RPMI8226 (cell line): ENCODE measurements at regions not wholly inside any gene's neighbourhood (a gene's known extent, or its start where the extent isn't known, plus 50 kb on each side); places are given as distances from the start of the nearest gene placed in this dataset.
"Not testable (repeated sequence)": the region's sequence is repeated elsewhere in the genome, so short reads cannot be mapped to it uniquely, and the experiment has no call there.

Source experiments
- DNase-seq: peaks from one replicate; pipeline ENCODE4 v3.0.0-alpha.2; 2015

DNA sequence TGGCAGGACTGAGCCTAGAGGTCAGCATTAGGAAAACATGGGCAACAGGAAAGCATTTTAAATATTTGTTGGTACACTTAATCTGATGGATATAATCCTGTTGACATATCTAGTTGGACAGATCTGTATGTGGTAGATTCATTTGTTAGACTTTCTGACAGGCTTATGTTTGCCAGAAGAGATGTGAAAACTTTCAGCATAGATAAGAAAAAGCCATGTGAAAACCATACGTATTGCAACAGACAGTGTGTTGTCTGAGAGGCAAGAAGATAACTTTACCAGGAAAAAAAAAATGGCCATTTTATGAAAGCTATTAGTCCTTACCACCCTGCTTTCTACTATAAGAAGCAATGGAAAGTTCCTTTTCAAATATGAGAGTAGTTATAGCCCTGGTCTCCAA is 1902.2 kb upstream of the C9orf72 start:
- no peak for DNase-seq

DNA sequence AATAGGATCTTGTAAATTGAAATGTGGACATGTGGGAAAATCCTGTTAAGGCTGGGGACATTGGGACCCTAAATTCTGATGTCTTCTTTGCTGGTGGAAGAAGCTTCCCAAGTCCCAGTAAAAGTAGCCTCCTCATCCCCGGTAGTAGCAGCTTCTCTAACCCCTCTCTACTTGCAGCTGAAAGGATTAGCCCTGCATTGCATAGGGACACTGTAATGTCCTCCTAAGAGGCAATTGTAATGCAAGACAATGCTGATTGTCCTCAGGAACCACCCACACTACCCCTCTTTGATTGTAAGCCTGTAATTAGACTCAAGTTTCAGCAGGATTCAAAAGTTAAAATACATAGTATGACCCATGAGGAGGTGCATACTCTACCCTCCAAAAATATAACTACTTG is 1938.4 kb upstream of the C9orf72 start:
- no peak for DNase-seq

DNA sequence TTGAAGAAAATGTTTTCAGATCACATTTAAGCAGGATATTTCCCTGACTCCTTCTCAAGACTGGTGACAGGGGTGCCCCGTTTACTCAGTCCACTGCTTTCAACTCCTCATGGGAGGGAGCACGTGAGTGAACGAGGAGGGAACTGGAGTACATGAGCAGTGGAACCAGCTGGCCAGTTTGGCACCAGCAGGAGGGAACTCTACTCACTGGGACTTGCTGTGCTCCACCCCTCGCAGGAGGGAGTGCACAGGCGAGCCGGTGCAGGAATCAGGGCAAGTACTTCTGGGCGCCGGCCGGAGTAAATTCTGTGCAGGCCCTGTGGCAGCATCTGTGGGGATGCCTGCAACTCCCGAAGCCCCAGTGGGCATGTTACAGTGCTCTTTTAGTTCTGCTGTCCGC is 1941.1 kb upstream of the C9orf72 start:
- no peak for DNase-seq

DNA sequence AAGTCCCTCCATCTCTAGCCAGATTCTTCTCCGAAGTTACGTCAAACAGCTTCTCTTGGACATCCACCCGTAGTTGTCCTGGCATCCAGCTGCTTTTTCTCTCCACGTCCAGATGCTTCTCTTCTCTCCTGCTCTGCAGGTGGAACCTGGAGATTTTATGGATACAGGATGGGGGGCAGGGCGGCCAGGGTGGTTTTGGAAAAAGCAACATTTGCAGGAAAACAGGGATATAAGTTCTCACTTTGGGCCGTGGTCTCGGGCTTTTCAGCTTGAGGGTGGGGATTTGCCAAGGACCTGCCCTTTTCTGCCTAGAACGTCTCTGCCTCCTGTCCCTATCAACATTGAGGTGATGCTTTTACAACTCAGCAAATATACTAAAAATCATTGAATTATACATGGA is 1941.6 kb upstream of the C9orf72 start:
- DNase-seq = no peak

DNA sequence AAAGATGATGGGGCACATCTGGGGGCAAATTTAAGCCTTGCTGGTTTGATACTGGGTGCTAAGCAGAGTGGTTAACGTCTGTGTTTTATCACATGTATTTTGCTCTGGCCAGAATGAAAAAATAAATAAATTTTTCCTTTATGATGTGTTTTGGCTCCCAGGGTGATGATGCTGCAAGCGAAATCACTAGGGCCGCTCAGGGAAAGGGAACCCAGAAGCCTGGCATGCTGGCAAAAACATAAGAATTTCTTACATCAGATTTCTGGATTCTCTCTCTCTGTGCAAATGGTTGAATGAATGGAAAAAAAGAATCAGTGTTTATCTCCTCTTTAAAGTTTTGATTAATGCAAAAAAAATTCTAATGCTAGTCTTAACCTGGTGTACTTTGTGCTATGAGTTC is 1975.2 kb upstream of the C9orf72 start:
- no peak for DNase-seq

DNA sequence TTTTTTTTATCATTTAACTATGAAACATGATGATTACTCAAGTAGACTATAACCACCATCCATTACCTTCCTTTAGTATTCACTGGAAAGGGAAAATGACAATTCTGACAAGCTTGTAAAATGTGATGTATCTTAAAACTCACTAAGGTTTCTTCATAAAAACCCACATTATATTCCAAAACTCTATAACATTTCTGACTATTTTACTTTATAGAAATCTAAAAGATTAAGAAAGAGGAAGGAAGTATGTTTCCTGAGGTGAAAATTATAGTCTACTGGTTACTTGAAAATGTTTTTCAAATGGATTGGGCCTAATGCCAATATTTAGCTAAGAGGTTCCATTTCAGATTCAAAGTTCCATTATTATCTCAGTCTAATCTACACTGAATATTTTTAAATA is 1982.2 kb upstream of the C9orf72 start:
- no peak for DNase-seq

DNA sequence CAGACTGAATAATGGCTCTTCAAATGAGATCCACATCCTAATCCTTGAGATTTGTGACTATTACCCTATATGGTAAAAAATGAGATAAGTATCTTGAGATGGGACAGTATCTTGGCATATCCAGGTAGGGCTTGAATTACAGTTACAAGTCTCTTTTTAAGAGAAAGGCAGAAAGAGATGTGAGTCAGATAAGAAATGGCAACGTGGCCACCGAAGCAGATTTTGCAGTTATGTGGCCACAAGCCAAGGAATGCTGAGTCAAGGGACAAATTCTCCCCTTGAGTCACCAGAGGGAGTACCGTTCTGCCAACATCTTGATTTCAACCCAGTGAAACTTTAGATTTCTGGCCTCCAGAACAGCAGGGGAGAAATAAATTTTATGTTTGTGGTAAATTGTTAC is 1983.0 kb upstream of the C9orf72 start:
- no peak for DNase-seq

DNA sequence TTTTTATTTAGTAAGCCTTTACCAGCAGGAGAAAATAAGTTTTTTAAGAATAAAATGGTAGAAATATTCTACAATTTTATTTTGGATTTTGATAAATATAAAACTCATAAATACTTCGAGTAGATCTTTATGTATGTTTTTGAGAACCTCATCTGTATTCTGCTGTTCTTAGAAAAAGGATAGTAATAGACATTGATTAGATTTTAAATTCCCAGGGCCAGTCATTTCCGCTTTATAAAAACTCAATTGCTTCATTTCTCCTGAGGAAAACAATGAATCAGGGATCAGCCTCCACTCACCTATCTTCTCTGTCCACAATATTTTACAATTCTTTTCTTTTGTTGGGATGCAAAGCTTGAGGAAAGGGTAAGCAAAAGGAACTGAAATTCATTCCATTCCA is 1983.5 kb upstream of the C9orf72 start:
- no peak for DNase-seq

DNA sequence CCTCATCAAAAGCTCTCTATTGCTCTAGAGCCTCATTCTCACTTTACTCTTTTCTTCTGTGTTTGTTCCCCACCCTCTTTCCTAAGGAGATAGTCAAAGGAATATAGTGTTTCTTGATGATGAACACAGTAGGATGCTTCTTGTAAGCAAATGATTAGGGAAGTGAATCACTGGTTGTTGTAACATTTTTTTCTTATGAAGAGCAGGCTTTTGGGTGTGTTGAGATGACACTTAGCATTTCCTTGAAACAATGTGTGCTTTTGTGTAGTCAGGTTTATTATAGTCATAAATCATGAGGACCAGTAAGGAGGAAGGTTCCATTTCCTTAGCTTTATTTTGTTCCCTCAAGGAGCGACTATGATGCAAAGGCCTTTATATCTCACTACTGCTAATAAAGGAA is 1991.3 kb upstream of the C9orf72 start:
- DNase-seq = no peak

DNA sequence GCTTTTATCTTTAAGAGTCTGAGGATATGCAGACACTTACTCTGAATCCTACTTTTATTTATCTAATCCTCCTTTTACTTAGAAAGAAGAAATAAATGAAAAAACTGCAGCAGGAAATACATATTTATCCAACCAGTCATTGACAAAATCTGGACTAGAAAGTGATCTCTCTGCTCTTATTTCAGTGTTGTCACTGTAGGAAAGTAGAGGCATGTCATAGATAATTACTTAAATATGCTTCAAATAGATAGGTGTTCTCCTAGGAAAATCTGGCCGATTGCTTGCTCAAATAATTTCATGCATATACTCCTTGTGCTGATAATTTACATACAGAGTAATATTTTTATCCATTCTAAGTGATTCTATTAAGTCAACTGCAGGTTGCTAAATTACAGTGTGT is 2001.9 kb upstream of the C9orf72 start:
- DNase-seq = no peak

DNA sequence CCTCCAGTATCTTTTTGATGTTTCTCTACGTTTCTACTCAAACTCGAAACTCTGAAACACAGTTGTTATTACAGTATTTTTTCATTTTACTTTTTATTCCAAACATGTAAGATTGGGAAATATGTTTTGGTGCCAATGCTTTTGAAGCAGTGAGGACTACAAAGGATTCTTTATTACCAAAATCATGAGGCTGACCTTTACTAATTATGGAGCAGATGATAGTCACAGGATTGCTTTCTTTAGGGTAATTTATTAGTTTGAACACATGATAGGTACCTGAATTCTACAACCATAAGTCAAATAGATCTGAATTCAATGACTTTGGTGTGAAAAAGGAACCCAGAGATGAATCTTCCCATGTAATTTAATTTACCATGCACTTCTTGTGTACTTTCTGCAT is 2015.1 kb upstream of the C9orf72 start:
- no peak for DNase-seq

DNA sequence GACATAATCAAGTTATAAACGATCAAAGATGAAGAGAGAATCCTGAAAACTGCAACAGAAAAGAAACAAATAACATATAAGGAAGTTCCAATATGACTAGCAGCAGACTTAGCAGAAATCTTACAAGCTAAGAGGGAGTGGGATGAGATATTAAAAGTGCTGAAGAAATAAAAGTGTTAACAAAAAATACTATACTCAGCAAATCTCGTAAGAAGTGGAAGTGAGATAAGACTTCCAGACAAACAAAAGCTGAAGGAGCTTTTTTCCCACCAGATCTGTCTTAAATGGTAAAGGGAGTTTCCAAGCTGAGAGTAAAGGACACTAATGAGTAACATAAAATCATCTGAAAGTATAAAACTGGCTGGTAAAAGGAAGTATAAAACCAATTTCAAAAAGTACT is 2036.0 kb upstream of the C9orf72 start:
- DNase-seq = no peak

DNA sequence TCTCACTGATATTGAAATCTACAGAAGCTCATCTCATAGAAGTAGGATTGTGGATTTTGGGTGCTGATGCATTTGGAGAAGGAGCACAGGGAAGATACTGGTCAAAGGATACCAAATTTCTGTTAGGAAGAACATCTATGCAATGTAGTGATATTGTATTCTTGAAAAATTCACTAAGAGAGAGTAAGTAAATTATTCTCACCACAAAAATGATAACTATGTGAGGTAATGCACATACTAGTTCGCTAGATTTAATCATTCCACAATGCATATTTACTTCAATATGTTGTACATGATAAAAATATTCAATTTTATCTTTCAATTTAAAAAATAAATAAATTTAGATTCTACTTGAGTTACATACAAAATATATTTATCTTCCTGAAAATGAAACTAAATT is 2040.5 kb upstream of the C9orf72 start:
- DNase-seq = no peak

DNA sequence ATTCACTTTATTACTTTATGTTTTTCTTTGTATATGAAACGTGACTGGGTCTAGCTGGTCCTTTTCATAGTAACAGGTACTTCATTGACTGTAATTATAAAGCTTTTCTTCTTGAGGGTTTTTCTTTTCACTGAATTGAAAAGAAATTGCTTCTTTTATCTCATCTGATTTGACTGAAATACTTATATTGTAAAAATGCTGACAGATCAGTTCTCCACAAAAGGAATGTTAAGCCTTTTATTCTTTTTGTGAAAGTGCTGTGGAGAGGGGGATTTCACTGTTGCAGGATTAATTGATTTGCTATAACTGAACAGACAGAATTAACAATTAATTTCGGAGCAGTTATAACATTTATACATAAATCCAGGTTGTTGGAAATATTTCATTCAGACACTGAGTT is 2043.6 kb upstream of the C9orf72 start:
- no peak for DNase-seq

DNA sequence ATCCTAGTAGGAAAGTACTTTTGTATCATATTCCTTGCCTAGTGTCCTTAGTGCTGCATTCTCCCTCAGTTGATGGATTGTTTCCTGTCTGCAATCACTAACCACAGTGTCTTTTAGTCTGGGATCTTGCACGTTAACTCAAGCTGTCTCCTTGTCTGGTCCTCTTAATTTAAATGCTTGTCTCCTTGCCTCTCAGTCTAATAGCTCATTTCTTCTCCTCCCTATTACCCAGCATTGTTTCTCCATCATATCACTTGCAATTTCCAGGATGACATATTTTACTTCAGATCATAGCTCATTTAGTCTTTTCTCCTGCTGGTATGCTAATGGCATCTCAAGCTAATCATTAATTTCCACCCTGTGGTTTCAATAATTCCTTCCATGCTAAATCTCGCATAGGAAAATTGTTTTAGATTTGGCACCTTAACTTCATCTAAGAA is 2052.0 kb upstream of the C9orf72 start:
- DNase-seq = no peak

DNA sequence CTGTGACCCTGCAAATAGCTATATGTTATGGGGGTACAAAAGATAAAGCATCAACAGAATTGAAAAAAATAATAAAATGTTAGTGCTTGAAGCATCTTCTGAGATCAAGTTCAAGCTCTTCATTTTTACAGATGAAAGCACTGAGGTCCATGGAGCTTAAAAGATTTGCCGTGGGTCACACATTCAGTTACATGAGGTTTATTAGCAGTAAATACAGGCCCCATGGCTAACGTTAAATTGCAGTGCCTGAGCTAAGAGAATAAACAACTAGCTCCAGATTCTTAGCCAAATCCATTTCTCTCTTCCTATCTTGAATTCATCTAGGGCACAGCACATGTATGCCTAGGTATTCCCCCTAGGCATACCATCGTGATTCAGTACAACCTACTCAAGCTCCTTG is 2052.7 kb upstream of the C9orf72 start:
- no peak for DNase-seq

DNA sequence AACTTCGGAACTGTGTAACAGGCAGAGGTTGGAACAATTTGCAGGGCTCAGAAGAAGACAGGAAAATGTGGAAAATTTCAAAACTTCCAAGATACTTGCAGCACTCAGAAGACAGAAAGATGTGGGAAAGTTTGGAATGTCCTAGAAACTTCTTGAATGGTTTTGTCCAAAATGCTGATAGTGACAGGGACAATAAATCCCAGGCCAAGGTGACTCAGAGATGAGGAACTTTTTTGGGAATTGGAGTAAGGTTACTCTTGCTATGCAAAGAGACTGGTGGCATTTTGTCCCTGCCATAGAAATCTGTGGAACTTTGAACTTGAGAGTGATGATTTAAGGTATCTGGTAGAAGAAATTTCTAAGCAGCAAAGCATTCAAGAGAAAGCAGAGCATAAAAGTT is 2055.6 kb upstream of the C9orf72 start:
- DNase-seq = not testable (repeated sequence)

DNA sequence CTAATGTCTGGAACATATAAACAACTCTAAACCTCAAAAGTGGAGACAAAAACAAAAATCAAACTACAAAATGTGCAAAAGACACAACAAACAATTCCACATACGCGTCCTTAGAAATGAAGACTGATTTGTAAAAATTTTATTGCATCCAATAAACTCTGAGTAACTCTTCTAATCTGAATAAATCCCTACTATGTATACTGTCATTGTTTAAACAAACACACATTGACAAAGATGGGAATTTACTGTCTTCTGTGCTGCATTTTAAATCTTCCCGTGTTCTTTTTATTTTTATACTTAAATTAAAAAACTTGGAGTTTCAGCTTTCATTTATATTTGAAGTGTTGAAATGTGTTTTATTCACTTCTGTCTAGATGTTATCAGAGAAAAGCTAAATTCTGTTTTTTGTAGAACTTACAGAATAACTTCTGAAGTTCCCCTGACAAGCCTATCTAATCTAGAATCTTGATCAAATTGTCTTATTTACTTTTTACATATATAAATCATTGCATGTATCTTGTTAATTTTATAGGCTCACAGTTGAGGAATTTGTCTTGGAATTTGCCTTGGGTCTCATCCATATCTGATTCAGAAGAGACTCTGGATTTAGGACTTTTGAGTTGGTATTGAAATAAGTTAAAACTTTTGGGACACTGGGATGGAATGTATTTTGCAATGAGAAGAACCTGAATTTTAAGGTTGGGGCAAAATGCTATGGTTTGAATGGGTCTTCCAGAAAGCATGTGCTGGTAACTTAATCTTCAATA is 2064.4 kb upstream of the C9orf72 start:
- no peak for DNase-seq

DNA sequence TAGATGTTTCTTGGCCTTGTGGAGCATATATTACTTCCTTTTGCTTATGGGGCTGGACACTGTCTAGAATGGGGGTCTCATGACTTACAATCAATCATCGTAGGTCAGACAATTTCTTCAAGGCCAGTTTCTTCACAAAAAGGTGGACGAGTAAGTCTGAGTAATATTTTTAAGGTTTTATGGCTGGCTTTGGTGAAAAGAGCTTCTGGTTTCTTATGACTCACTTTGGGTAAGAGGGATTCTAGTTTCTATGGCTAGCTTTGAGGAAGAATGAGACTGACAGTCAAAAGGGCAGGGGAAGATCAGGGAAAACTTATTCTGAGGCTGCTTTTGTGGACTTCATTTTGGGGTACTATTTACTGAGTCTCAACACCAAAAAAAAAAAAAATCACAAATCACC is 2067.2 kb upstream of the C9orf72 start:
- no peak for DNase-seq

DNA sequence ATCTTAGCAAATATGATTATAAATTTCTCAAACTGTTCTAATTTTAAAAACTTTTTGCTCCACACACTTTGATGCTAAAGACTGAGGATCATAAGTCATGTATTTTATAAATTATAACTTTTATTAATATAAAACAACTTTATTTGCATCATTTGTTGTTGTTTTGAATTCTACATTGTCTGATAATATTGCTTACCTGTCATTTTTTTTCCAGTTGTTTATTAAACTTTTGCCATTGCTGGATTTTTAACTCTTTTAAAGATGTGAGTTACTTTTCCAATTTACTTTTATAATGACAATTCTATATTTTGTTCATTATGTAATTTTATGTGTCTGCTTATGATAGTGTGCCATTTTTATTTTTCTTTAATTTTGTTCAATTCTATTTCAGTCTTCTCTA is 2071.2 kb upstream of the C9orf72 start:
- no peak for DNase-seq

DNA sequence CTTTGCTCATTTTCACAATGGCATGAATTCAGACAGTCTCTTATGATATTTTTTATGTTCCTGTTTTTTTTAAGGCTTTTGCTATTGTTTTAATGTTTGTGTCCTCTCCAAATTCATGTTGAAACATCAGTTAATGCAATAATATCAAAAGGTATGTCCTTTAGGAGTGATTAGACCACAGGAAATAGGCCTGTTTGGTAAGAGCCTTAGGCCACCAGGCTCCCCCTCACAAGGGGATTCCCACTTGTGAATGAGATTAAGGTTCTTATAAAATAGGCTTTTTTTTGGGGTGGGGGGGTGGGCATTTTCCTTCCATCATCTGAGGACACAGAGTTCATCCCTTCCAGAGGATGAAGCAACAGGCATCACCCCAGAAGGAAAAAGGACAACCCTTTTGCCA is 2074.2 kb upstream of the C9orf72 start:
- no peak for DNase-seq

DNA sequence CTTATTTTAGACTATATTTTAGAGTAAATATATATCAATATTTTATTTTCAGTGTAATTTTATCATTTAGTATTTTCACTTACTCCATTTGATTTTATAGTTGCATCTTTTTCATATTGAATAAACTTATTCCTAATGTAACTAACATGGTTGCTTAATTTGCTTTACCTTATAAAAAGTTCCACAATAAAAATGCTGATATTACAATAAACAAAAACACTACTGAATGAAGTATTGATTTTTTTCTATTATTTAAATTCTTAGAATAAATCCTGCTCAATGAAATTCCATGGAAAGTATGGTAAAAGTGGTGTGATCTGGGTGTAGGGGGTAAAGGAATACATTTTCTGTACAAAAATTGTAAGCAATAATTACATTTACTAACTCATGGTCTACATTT is 2074.9 kb upstream of the C9orf72 start:
- no peak for DNase-seq

DNA sequence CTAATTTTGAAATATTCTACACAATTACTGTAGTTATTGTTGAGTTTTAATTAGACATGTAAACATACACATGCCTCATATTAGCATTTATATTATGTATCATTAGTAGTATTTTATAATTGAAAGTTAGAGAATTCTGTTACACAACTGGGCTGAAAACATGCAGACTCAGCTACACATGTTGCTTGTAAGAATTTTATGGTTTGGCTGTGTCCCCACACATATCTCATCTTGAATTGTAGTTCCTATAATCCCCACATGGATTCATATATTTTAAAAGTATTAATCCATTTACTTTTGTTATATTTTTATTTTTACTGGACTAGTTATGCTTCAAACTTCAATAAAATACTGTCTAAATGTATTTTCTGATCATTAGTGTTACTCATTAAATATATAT is 2075.3 kb upstream of the C9orf72 start:
- no peak for DNase-seq

DNA sequence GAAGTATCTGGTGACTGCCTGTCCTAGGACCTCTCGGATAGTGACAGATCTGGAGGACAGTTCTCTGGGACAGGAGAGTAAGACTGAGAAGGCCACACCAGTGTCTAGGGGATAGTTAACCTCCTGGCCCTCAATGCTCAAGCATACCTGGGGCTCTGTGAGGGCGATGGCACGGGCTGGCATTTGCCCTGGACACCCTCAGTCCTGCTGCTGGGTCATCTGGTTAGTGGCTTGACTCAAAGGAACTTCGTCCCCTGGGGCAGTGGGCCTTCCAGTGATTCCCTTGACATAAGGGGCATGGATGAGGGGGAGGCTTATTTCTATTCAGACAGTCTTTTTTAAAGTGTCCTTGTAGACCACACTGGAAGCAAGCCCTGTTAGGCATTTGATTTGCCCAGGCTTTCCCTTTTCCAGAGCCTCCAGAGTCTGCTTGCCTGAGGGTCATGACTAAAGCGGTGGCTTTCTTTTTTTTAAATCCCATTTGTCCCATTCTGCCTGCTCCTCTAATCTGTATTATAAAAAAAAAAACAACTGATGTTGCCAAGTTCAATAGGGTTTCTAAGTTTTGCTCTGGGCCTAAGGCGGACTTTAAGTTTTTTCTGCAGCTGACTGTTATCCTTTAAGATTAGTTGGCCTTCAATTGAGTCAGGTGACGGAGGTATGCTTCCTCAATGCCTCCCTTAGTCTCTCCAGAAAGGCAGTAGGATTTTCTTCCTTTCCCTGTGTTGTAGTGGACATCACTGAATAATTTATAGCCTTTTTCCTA is 2083.5 kb upstream of the C9orf72 start:
- DNase-seq = no peak

DNA sequence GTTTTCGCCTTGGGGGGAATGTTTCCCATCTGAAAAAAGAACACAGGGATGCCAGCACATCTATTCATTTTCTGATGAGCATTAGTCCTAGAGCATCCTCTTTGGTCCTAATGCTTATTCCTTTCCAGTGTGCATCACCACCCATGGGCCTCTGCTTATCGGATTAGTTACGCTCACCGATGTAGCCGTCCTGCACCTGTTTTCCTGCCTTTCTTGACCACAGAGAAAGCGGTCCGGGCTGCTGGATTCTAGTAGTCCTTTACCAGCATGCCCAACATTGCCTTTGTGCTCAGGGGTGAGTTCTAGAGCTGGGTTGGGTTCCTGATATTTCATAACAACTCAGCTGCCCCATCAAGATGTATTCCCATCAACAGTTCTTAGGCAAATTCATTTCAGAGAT is 2084.5 kb upstream of the C9orf72 start:
- no peak for DNase-seq
